GM12801 (cell line): ENCODE measurements at regions not wholly inside any gene's neighbourhood (a gene's known extent, or its start where the extent isn't known, plus 50 kb on each side); places are given as distances from the start of the nearest gene placed in this dataset.

ENCODE experiments used
- TF ChIP-seq, protein P1 (sequence below): IDR thresholded peaks from one replicate; pipeline ENCODE4 v1.5.1; 2011; ENCODE audit warnings: control low read depth; ENCODE audit not compliant: insufficient read length; ENCODE audit errors: extremely low read depth

- TF ChIP-seq, protein P1, sequence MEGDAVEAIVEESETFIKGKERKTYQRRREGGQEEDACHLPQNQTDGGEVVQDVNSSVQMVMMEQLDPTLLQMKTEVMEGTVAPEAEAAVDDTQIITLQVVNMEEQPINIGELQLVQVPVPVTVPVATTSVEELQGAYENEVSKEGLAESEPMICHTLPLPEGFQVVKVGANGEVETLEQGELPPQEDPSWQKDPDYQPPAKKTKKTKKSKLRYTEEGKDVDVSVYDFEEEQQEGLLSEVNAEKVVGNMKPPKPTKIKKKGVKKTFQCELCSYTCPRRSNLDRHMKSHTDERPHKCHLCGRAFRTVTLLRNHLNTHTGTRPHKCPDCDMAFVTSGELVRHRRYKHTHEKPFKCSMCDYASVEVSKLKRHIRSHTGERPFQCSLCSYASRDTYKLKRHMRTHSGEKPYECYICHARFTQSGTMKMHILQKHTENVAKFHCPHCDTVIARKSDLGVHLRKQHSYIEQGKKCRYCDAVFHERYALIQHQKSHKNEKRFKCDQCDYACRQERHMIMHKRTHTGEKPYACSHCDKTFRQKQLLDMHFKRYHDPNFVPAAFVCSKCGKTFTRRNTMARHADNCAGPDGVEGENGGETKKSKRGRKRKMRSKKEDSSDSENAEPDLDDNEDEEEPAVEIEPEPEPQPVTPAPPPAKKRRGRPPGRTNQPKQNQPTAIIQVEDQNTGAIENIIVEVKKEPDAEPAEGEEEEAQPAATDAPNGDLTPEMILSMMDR: no peak
Measured at GRCh38 chr2:121038891-121039616, 245.9 kb downstream of the TFCP2L1 start.

DNA sequence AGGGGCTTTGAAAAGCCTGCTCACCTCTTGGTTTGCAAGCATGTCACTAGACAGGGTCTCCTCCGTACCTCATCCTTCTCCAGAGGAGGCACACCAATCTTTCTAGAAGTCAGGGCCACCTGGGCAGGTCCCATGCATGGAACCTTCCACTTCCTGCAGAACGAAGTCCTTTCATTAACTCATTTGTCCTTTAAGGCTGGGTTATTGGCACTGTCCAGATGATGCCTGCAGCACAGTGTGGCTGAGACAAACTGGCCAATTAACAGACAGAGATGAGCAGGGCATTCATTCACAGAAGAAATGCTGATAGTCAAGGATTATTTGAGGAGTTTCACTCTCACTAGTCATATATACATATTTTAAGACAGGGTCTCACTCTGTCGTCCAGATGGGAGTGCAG, 245.3 kb downstream of the TFCP2L1 start:
- TF ChIP-seq, protein P1: no peak

- TF ChIP-seq, protein P1: no peak
Measured at GRCh38 chr2:121041516-121041915, 243.5 kb downstream of the TFCP2L1 start.

DNA sequence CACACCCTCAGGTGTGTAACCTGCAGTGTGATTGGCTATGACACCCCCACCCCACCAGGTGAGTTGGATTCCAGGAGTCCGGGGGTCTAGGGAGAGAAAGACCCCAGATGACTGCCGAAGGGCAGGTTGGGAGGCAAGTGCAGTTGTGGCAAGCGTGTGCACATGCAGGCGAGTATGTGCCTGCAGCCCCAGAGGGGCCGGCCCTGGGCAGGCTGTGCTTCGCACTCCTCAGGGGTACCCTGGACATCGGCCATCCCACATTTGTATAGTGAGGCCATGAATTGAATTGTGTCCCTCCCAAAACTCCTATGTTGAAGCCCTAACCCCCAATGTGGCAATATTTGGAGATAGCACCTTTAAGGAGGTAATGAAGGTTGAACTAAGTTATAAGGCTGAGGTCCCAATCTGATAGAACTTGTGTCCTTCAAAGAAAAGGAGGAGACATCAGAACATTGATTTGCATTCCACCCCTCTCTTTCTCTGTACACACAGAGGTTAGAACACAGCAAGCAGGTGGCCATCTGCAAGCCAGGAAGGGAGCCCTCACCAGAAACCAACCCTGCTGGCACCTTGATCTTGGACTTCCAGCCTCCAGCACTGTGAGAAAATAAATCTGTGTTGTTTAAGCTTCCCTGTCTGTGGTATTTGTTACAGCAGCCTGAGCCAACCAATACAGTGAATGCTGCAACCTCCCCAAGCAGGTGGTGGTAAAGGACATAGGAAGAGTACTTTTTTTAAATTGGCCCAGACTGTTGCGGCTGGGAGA, 241.8 kb downstream of the TFCP2L1 start:
- TF ChIP-seq, protein P1: no peak

- TF ChIP-seq, protein P1: no peak
Measured at GRCh38 chr2:121043827-121044222, 241.2 kb downstream of the TFCP2L1 start.

DNA sequence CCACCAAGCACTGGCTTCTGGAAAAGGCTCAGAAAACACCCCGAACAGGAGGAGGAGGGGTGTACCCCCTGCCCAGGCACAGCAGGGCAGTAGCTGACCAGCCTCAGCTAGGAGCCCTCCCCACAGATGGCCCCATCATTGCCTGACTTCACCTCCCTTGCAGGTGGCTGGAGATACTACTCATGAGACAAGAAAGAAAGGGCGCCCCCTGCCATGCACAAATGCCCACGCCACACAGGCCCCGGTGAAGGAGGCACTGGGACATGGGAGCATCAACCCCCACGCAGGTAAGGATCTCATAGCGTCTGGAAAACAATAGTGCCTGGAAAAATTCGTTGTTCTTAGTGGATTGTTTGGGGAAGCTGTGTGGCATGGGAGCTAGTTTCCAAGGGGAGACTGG, 240.6 kb downstream of the TFCP2L1 start:
- TF ChIP-seq, protein P1: no peak

GRCh38 chr2:121045245-121045644, 239.8 kb downstream of the TFCP2L1 start:
- TF ChIP-seq, protein P1: no peak
